MV-4-11 (cell line): ENCODE measurements at regions not wholly inside any gene's neighbourhood (a gene's known extent, or its start where the extent isn't known, plus 50 kb on each side); places are given as distances from the start of the nearest gene placed in this dataset.
"Not testable (repeated sequence)": the region's sequence is repeated elsewhere in the genome, so short reads cannot be mapped to it uniquely, and the experiment has no call there.

ENCODE experiments used
- DNase-seq: peaks from one replicate; lab custom pipeline; 2025; lab: John Stamatoyannopoulos, UW

DNA sequence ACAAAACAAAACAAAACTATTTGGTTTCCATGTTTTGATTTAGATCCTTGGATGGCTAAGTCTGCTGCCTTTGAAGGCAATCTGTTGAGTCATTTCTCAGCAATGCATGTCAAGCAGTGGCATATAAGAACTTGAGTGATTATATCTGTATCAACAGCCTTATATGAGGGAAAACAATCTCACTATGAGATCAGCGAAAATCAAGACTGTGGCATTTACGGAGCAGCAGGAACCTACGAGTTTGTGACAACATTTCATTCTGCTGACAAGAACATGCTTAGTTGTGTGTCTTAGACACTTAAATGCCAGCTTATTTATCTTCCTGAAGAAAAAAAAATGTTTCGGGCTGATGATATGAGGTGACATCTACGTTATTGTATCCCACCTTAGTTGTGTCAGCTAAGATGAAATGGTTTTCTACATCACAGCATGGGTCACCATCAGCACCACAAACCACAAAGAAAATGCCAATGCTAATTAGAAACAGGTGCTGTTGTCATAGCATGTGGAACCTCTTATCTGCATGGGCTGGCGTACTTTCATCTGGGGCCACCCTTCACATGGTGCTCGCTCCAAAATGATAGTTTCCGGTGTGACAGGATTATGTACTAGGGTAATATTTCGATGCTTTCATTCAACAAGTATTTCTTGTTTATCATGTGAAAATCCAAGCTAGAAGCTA is 1085.5 kb downstream of the SORCS1 start:
- no peak for DNase-seq

DNA sequence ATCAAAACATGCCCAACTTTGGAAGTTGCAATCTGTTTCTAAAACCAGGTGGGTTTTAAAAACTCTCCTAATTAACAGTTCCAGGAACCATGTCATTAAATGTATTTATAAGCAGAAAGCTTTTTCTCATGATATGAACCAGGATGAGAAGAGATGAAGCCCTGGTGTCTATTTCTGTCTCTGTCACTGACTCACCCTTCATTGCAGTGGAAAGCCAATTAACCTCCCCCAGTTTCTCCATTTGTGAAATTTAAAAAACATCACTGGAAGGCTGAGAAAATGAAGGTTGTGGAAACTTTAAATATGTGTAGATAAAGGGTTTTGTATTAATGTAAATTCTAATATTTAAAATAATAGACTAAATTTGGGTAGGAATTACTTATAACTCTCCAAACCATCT is 1088.0 kb downstream of the SORCS1 start:
- DNase-seq, result no peak

DNA sequence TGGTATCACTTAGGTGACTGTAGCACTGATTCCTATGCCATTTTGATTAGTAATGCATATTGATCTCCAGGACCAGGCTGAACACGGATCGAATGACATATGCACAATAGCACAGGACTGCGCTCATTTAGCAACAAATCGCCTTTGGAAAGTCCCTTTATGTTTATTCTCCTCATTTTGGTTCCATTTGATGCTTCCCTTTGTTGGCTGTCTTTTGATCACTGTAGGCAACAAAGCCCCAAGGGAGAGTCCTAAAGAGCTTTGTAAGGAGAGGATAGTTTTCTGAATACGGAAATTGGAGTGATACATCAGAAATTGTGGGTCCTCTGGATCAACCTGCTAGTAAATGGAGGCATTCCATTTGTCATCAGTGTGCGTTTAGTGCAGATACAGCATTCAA is 1111.4 kb downstream of the SORCS1 start:
- no peak for DNase-seq

DNA sequence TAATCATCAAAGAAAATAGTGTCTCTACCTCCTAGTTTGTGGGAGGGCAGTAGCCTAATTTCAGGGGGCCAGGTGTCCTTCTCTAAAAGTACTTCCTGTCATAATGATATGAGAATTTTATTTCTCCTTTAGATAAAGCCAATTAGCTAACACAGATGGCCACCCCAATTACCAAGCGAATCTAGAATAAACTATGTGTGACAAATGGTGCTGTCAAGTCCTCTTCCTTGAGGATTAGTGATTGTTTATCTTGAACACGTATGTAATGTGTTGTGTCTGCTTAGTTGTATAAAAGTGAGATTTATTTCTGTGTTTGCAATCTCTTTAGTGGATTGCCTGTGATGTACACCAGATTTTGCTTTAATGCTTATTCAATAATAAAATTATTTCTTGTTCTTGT is 1120.0 kb downstream of the SORCS1 start:
- DNase-seq, result no peak

DNA sequence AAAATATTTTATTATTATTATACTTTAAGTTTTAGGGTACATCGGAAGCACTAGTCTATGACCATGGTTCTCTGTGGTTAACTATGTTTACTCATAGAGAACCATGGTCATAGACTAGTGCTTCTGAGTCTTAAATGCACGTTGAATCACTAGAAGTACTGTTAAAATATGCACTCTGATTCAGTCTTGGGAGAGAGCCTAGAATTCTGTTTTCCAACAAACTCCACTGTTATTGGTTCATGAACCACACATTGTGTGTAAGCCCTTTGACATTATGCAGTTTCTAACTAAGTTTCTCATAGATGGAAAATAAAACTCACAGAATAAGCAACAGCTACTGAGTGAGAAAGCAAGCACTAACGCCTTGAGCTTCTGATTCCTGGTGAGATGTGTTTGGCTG is 1120.6 kb downstream of the SORCS1 start:
- DNase-seq, result no peak

GRCh38 chr10:106038246-106038645 is 1126.3 kb downstream of the SORCS1 start:
- no peak for DNase-seq

DNA sequence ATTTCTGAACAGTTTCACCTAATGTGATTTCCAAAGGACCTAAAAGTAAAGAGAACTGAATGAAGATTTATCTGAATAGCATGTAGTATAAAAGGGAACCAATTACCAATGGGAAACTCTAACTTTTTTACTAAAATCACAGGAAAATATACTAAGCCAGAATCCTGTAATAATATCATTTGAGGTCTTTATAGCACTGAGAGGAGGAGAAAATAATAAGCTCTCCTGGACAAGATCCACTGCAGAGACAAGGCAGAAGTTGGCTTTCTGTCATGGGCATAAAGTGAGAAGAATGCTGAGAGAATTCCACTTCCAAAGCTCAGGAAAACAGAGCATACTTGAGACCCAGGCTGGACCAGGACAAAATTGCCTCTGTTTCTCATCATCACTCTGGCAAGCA is 1131.4 kb downstream of the SORCS1 start:
- DNase-seq, result no peak

GRCh38 chr10:106032450-106033002 is 1132.0 kb downstream of the SORCS1 start:
- no peak for DNase-seq

GRCh38 chr10:106027240-106027639 is 1137.3 kb downstream of the SORCS1 start:
- DNase-seq, result no peak

- no peak for DNase-seq
Observed at GRCh38 chr10:106025208-106025811, 1139.2 kb downstream of the SORCS1 start.

GRCh38 chr10:106023329-106023728 is 1141.2 kb downstream of the SORCS1 start:
- DNase-seq, result peak; percentile 86

GRCh38 chr10:106019559-106019958 is 1144.9 kb downstream of the SORCS1 start:
- not testable (repeated sequence) for DNase-seq

DNA sequence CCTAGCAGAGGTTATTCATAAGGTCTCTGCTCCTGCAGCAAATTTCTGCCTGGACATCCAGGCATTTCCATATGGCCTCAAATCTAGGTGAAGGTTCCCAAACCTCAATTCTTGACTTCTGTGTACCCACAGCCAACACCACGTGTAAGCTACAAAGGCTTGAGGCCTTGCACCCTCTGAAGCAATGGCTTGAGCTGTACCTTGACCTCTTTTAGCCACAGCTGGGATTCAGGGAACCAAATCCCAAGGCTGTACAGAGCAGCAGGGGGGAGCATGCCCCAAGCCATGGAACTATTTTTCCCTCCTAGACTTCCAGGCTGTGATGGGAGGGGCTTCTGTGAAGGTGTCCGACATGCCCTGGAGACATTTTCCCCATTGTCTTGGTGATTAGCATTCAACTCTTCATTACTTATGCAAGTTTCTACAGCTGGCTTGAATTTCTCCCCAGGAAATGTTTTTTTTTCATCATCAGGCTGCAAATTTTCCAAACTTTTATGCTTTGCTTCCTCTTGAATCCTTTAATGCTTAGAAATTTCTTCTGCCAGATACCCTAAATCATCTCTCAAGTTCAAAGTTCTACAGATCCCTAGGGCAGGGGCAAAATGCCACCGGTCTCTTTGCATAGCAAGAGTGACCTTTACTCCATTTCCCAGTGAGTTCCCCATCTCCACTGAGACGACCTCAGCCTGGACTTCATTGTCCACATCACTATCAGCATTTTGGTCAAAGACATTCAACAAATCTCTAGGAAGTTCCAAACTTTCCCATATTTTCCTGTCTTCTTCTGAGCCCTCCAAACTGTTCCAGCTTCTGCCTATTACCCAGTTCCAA is 1148.9 kb downstream of the SORCS1 start:
- not testable (repeated sequence) for DNase-seq

DNA sequence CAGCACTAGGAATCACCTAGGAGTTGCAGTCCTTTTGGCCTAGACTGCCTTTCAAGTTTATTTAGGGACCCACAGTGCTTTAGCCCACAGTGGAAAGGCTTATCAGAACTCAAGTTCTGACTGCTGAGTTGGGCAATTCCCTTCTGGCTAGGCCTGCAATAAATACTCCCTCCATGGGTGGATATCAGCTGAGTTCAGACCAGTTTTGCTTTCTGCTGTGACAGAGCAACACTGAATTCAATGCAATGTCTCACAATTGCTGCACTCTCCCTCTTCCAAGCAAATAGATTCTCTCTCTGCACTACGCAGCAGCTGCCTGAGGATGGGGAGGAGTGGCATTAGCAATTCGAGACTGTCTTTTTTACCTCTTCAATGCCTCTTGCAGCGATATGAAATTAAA is 1153.3 kb downstream of the SORCS1 start:
- no peak for DNase-seq

GRCh38 chr10:106000721-106001120 is 1163.8 kb downstream of the SORCS1 start:
- no peak for DNase-seq

- no peak for DNase-seq
Observed at GRCh38 chr10:105993609-105994008, 1170.9 kb downstream of the SORCS1 start.

DNA sequence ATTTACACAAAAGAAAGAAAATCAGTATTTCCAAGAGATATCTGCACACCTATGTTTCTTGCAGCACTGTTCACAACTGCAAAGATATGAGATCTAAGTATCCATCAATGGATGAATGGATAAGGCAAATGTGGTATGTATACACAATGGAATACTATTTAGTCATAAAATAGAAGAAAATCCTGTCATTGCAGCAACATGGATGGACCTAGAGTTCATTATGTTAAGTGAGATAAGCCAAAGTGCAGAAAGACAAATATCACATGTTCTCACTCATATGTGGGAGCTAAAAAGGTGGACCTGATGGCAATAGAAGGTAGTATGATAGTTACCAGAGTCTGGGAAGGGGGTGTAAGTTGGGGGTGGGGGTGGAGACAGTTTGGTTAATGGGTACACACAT is 1171.6 kb downstream of the SORCS1 start:
- DNase-seq, result no peak

DNA sequence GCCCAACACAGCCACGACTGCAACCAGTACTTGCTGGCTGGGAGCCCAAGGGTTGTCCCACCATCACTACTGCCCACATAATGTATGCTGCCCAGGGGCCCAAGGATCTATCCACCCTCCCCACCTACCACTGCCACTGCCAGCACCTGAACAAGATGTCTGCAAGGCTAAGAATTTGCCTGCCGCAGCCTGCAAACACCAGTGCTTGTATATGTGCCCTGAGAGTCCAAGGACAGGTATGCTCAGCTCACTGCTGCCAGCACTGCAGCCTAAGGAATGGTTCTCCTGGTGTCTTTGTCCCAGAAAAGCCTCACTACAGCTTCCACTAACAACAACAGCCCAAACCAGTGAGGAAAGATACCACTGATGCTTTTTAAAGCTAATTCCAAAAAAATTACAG is 1174.0 kb downstream of the SORCS1 start:
- no peak for DNase-seq

DNA sequence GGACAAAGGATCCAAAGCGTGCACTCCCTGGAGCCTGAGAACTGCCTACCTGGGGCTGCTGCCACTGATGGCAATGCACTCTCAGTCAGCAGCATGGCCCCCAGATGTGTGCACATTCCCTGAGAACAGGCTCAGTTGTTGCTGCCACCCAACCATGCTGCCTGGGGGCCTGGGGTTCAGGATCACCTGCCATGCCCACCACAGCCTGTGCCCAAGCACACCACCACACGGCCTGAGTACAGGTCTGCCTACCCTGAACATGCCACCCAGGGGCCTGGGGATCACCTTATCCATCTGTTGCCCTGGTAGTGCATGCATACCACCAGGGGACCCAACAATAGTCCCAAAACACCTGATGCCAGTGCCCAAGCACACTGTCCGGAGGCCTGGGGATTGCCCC is 1174.5 kb downstream of the SORCS1 start:
- no peak for DNase-seq

- no peak for DNase-seq
Observed at GRCh38 chr10:105988848-105989247, 1175.7 kb downstream of the SORCS1 start.

DNA sequence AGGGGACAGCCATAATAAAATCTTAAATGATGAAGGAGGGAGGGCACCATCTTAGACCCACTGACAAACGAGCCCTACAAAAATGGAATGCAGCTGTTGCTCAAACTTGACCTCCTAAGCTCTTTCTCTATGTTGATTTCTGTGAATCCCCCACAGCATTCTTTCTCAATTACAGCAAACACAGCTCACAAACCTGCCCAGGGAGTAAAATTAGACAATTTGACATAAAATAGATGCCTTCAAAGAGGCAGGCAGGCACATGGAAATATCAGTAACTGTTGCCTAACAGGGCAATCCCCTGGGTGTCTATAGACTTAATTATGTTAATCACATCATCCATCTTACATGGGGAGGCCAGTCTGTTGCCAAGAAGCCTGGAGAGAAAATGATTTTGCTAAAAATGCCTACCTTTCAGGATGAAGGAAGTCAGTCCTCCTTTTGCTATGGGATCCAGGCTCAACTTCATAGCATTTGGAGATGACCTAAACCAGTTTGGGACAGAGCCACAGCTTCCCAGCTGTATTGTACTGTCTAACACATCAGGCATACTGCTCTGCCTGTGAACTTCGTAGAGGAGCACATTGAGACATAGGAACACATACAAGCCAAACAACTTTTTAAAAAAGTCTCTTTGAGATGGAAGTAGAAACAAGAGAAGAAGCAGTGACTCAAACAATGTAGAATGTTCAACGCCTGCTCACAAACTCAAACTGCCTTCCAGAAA is 1177.4 kb downstream of the SORCS1 start:
- no peak for DNase-seq

DNA sequence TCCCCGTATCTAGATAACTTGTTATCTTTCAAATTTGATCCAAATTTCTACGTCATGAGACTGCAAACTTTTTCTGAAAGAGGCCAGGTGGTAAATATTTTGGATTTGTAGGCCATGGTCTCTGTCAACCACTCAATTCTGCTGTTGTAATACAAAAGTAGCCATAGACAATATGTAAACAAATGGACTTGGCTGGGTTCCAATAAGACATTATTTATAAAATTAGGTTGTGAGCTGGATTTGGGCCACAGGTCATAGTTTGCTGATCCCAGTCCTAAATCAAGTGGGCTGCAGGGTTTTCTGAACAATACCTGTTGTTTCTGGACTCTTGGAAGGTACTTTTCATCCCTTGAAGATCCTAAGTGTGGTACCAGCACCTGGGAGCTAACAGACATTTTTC is 1178.0 kb downstream of the SORCS1 start:
- no peak for DNase-seq
